ENCODE measurements at regions not wholly inside any gene's neighbourhood (a gene's known extent, or its start where the extent isn't known, plus 50 kb on each side); places are given as distances from the start of the nearest gene placed in this dataset.

GRCh38 chr10:9535744-9536143 lies 1481.3 kb downstream of the GATA3 start:
- Histone ChIP-seq H3K36me3 (ENCODE audit: control insufficient read depth, insufficient read depth, low read length) (no peaks in the 10 kb centered on the region), H3K4me3 (ENCODE audit: low read depth, low read length) (no peak overlapping the region), H3K27me3 (ENCODE audit: control insufficient read depth, insufficient read depth, low read length) (no peaks in the 10 kb centered on the region)
- no peak for TF ChIP-seq CTCF (IDR thresholded peaks at IDR 0.05; ENCODE audit: insufficient read depth, low read length, poor library complexity, severe bottlenecking)
- no peak for DNase-seq (ENCODE audit: low read depth)

GRCh38 chr10:9545073-9545472 lies 1472.6 kb upstream of the CELF2 start:
- no peak for DNase-seq (ENCODE audit: low read depth)
- no peak for TF ChIP-seq CTCF (IDR thresholded peaks at IDR 0.05; ENCODE audit: insufficient read depth, low read length, poor library complexity, severe bottlenecking)
- Histone ChIP-seq H3K4me3 (ENCODE audit: low read depth, low read length) (no peak overlapping the region), H3K27me3 (ENCODE audit: control insufficient read depth, insufficient read depth, low read length) (no peaks in the 10 kb centered on the region), H3K36me3 (ENCODE audit: control insufficient read depth, insufficient read depth, low read length) (no peaks in the 10 kb centered on the region)

DNA sequence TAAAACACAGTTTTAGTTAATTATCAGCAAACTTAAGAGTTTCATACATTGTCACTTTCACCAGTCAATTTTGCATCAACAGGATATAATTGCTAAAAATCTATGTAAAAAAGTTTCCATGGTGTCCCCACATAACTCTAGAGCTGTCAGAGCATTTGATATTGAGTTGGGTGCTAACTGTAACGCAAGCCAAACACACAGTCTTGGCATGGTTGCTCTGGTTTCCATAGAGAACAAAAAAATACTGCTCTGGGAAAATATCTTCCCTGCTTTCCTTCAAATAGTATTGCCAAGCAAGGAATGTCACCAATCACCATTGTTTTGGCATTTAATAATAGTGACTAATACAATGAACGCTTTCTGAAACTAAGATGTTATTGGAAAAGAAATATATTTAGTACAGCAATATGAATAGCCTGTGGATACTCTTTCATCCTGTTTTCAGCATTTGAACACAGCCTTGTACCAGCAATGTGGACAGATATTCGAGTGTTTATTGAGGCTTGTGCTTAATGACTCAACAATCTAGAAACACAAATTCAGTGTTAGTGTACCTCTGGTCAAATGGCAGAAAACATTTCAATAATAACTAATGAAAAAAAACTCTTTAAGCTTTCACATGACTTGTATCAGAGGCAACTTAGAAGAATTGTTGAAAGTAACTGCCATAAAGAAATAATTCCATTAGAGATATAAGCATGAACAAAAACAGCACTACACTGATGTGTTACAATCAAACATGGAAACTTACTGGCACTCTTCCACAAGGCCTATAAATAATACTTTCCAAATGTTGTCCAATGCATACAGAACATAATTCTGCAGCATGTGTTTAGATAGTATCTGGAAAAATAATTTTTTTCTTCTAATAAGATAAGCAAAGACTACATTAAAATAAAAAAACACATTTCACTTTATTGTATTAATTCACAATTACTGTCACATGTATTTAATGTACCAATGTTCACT lies 1469.5 kb upstream of the CELF2 start:
- Histone ChIP-seq H3K27me3 (ENCODE audit: control insufficient read depth, insufficient read depth, low read length) (no peaks in the 10 kb centered on the region), H3K4me3 (ENCODE audit: low read depth, low read length) (no peak overlapping the region), H3K36me3 (ENCODE audit: control insufficient read depth, insufficient read depth, low read length) (no peaks in the 10 kb centered on the region)
- no peak for TF ChIP-seq CTCF (IDR thresholded peaks at IDR 0.05; ENCODE audit: insufficient read depth, low read length, poor library complexity, severe bottlenecking)
- DNase-seq (ENCODE audit: low read depth), result no peak

- DNase-seq (ENCODE audit: low read depth), result no peak
- Histone ChIP-seq H3K27me3 (ENCODE audit: control insufficient read depth, insufficient read depth, low read length) (no peaks in the 10 kb centered on the region), H3K4me3 (ENCODE audit: low read depth, low read length) (no peak overlapping the region), H3K36me3 (ENCODE audit: control insufficient read depth, insufficient read depth, low read length) (no peaks in the 10 kb centered on the region)
- no peak for TF ChIP-seq CTCF (IDR thresholded peaks at IDR 0.05; ENCODE audit: insufficient read depth, low read length, poor library complexity, severe bottlenecking)
Observed at GRCh38 chr10:9550810-9551209, 1466.9 kb upstream of the CELF2 start.

- no peak for DNase-seq (ENCODE audit: low read depth)
- Histone ChIP-seq H3K27me3 (ENCODE audit: control insufficient read depth, insufficient read depth, low read length) (no peaks in the 10 kb centered on the region), H3K36me3 (ENCODE audit: control insufficient read depth, insufficient read depth, low read length) (no peaks in the 10 kb centered on the region), H3K4me3 (ENCODE audit: low read depth, low read length) (no peak overlapping the region)
- no peak for TF ChIP-seq CTCF (IDR thresholded peaks at IDR 0.05; ENCODE audit: insufficient read depth, low read length, poor library complexity, severe bottlenecking)
Observed at GRCh38 chr10:9554321-9554720, 1463.4 kb upstream of the CELF2 start.

Data from kidney epithelial cell (primary cell).